ENCODE measurements at regions not wholly inside any gene's neighbourhood (a gene's known extent, or its start where the extent isn't known, plus 50 kb on each side); places are given as distances from the start of the nearest gene placed in this dataset.

- TF ChIP-seq ZBTB38 (CRISPR knock-in tag; IDR thresholded peaks at IDR 0.05) (peak; percentile 14; the same call in 1 of the 2 replicates), MZF1 (CRISPR knock-in tag; IDR thresholded peaks at IDR 0.05; ENCODE audit: borderline replicate concordance) (no peak), ZSCAN9 (CRISPR knock-in tag; IDR thresholded peaks at IDR 0.05; ENCODE audit: borderline replicate concordance) (no peak), ZNF558 (CRISPR knock-in tag; IDR thresholded peaks at IDR 0.05; ENCODE audit: borderline replicate concordance) (no peak), KLF13 (CRISPR knock-in tag; IDR thresholded peaks at IDR 0.05) (no peak), FOSL2 (CRISPR knock-in tag; IDR thresholded peaks at IDR 0.05) (peak; percentile 85), ZBTB1 (CRISPR knock-in tag; IDR thresholded peaks at IDR 0.05; ENCODE audit: borderline replicate concordance) (no peak), THAP11 (CRISPR knock-in tag; IDR thresholded peaks at IDR 0.05) (0 out of 2 replicates have a peak, but pooled peaks have one; percentile 39), ZNF101 (CRISPR knock-in tag; IDR thresholded peaks at IDR 0.05; ENCODE audit: borderline replicate concordance, low read depth) (no peak), AHR (CRISPR knock-in tag; IDR thresholded peaks at IDR 0.05) (no peak; the same call in 1 of the 2 replicates), PHF5A (CRISPR knock-in tag; IDR thresholded peaks at IDR 0.05; ENCODE audit: low read depth, unreplicated experiment) (peak; percentile 65), MIXL1 (CRISPR knock-in tag; IDR thresholded peaks at IDR 0.05) (0 out of 2 replicates have a peak, but pooled peaks have one; percentile 52), BCL6 (CRISPR knock-in tag; IDR thresholded peaks at IDR 0.05) (peak; percentile 28; the same call in 1 of the 2 replicates), ZKSCAN1 (IDR thresholded peaks at IDR 0.05; ENCODE audit: low read length) (no peak), BRF2 (CRISPR knock-in tag; IDR thresholded peaks at IDR 0.05) (no peak), POGZ (CRISPR knock-in tag; IDR thresholded peaks at IDR 0.05) (no peak), SNAPC2 (CRISPR knock-in tag; IDR thresholded peaks at IDR 0.05) (no peak), ZNF598 (CRISPR knock-in tag; IDR thresholded peaks at IDR 0.05; ENCODE audit: borderline replicate concordance) (no peak), JUND (CRISPR knock-in tag; IDR thresholded peaks at IDR 0.05) (peak; percentile 93), ZBTB21 (CRISPR knock-in tag; IDR thresholded peaks at IDR 0.05) (peak; percentile 90), ZNF263 (CRISPR knock-in tag; IDR thresholded peaks at IDR 0.05) (no peak), HOXA3 (CRISPR knock-in tag; IDR thresholded peaks at IDR 0.05) (peak; percentile 59), ZBTB14 (CRISPR knock-in tag; IDR thresholded peaks at IDR 0.05) (no peak), ZNF564 (CRISPR knock-in tag; IDR thresholded peaks at IDR 0.05) (no peak), YY1 (IDR thresholded peaks at IDR 0.05; ENCODE audit: insufficient read depth, insufficient replicate concordance, low read depth, low read length) (peak; percentile 34), SRSF1 (optimal IDR thresholded peaks at IDR 0.05; ENCODE audit: low read depth, low read length) (no peak), FOXC1 (CRISPR knock-in tag; IDR thresholded peaks at IDR 0.05; ENCODE audit: borderline replicate concordance) (no peak), KDM1A (CRISPR knock-in tag; IDR thresholded peaks at IDR 0.05) (peak; percentile 75), ATF7 (IDR thresholded peaks at IDR 0.05) (peak; percentile 98), ATF7 (CRISPR knock-in tag; IDR thresholded peaks at IDR 0.05) (peak; percentile 98), NAIF1 (CRISPR knock-in tag; IDR thresholded peaks at IDR 0.05; ENCODE audit: borderline replicate concordance) (no peak), SOX5 (CRISPR knock-in tag; IDR thresholded peaks at IDR 0.05; ENCODE audit: borderline replicate concordance) (0 out of 2 replicates have a peak, but pooled peaks have one; percentile 21), ZNF792 (CRISPR knock-in tag; IDR thresholded peaks at IDR 0.05) (peak; percentile 48; the same call in 1 of the 2 replicates), ZNF230 (CRISPR knock-in tag; IDR thresholded peaks at IDR 0.05) (0 out of 2 replicates have a peak, but pooled peaks have one; percentile 55)
These were observed 69.3 kb downstream of the SERPINA3 start (continued) for GRCh38 chr14:94681300-94682060.

Measured in HepG2 (cell line).